ENCODE measurements at regions not wholly inside any gene's neighbourhood (a gene's known extent, or its start where the extent isn't known, plus 50 kb on each side); places are given as distances from the start of the nearest gene placed in this dataset.

GRCh38 chr2:10221976-10222870, 80.5 kb upstream of the HPCAL1 start:
- TF ChIP-seq CTCF (IDR thresholded peaks at IDR 0.05), result no peak
- TF ChIP-seq POLR2A (IDR thresholded peaks at IDR 0.05), result no peak
